ENCODE measurements at regions not wholly inside any gene's neighbourhood (a gene's known extent, or its start where the extent isn't known, plus 50 kb on each side); places are given as distances from the start of the nearest gene placed in this dataset.

DNA sequence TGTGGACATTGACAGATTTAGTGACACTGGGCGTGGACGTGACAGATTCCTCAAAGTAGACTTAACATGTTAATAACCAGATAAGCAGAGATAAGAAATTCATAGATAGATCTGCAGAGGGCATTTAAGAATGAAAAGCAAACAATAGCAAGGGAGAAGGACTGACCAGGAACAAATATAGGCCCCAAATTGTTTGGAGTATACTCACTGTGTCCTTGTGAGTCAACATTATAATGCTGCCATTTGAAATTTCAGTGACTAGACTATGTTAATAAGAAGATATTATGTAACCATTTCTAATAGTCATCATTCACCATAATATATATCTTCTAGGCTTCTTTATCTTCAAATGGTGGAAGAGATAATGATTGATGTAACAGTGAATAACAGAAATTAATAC lies 78.1 kb upstream of the SLC38A11 start:
- Histone ChIP-seq H3K4me3 (no peak overlapping the region), H3K4me1 (replicated peaks) (no peaks in the 10 kb centered on the region), H3K27ac (no peak overlapping the region), H3K27me3 (replicated peaks; ENCODE audit: insufficient read depth) (no peaks in the 10 kb centered on the region), H3K9me3 (no peaks in the 10 kb centered on the region), H3K36me3 (no peaks in the 10 kb centered on the region)
- TF ChIP-seq, protein P1, sequence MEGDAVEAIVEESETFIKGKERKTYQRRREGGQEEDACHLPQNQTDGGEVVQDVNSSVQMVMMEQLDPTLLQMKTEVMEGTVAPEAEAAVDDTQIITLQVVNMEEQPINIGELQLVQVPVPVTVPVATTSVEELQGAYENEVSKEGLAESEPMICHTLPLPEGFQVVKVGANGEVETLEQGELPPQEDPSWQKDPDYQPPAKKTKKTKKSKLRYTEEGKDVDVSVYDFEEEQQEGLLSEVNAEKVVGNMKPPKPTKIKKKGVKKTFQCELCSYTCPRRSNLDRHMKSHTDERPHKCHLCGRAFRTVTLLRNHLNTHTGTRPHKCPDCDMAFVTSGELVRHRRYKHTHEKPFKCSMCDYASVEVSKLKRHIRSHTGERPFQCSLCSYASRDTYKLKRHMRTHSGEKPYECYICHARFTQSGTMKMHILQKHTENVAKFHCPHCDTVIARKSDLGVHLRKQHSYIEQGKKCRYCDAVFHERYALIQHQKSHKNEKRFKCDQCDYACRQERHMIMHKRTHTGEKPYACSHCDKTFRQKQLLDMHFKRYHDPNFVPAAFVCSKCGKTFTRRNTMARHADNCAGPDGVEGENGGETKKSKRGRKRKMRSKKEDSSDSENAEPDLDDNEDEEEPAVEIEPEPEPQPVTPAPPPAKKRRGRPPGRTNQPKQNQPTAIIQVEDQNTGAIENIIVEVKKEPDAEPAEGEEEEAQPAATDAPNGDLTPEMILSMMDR (IDR thresholded peaks at IDR 0.05), result no peak
- no peak for TF ChIP-seq POLR2A (IDR thresholded peaks at IDR 0.05)
- no peak for TF ChIP-seq POLR2AphosphoS5 (IDR thresholded peaks at IDR 0.05)
- WGBS, result 79% methylated on average over 2 of the region's 2 CpGs
- no peak for DNase-seq (ENCODE audit: low spot score)
- intact Hi-C loops (cut with DNase I), result no loop called here

DNA sequence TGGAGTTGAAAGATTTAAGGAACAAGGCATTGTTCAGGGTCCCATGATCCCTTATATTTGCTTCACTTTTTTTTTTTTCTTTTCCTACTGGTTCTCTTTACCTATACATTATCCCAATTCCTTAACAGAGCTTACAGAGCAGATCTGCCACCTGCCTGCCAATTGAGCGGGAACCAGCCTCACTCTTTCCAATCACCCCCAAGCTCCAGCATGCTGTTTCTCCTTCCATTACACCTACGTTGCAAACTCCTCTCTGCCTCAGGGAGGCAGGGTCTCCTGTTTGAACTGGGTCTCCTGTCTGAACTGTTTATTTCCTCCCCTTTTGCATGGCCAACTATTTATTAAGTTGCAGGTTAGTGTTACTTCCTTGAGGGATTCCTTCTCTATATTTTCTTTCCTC lies 77.2 kb upstream of the SLC38A11 start:
- 70% methylated on average over 2 of the region's 2 CpGs for WGBS

DNA sequence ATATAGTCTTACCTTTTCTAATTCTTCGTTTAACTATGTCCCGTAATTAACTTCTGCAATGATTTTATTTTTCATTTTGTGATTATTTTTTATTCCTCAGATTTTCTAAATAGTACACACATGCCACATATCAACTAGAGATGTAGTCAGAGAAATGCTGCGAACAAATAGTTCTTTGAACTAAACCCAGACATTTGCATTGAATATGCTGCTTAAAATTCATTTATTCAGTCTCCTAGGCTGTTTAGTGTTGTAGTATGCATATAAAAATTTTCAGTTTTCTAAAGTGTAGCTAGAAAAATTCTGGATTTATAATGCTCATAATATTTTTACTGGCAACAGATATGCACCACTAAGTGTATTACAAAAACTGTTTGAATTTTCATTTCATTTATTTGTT lies 68.9 kb upstream of the SLC38A11 start:
- TF ChIP-seq POLR2A (IDR thresholded peaks at IDR 0.05) (no peak), POLR2AphosphoS5 (IDR thresholded peaks at IDR 0.05) (no peak)
- TF ChIP-seq, protein P1 (IDR thresholded peaks at IDR 0.05), result no peak
- no peaks in the 10 kb centered on the region for H3K27me3 ChIP-seq (replicated peaks; ENCODE audit: insufficient read depth)
- H3K27ac ChIP-seq, result no peak overlapping the region
- H3K4me3 ChIP-seq, result no peak overlapping the region
- WGBS, result 92% methylated on average over 3 of the region's 3 CpGs
- DNase-seq (ENCODE audit: low spot score), result no peak
- intact Hi-C loops (cut with DNase I), result no loop called here
- no peaks in the 10 kb centered on the region for H3K9me3 ChIP-seq
- no peaks in the 10 kb centered on the region for H3K4me1 ChIP-seq (replicated peaks)
- no peaks in the 10 kb centered on the region for H3K36me3 ChIP-seq

More for the DNA sequence above, 77.2 kb upstream of the SLC38A11 start:
- no peaks in the 10 kb centered on the region for H3K9me3 ChIP-seq
- H3K36me3 ChIP-seq, result no peaks in the 10 kb centered on the region
- no peaks in the 10 kb centered on the region for H3K4me1 ChIP-seq (replicated peaks)
- no peak for DNase-seq (ENCODE audit: low spot score)
- TF ChIP-seq POLR2A (IDR thresholded peaks at IDR 0.05) (no peak), POLR2AphosphoS5 (IDR thresholded peaks at IDR 0.05) (no peak)
- TF ChIP-seq, protein P1 (IDR thresholded peaks at IDR 0.05), result no peak
- intact Hi-C loops (cut with DNase I), result no loop called here
- H3K4me3 ChIP-seq, result no peak overlapping the region
- no peak overlapping the region for H3K27ac ChIP-seq
- no peaks in the 10 kb centered on the region for H3K27me3 ChIP-seq (replicated peaks; ENCODE audit: insufficient read depth)

DNA sequence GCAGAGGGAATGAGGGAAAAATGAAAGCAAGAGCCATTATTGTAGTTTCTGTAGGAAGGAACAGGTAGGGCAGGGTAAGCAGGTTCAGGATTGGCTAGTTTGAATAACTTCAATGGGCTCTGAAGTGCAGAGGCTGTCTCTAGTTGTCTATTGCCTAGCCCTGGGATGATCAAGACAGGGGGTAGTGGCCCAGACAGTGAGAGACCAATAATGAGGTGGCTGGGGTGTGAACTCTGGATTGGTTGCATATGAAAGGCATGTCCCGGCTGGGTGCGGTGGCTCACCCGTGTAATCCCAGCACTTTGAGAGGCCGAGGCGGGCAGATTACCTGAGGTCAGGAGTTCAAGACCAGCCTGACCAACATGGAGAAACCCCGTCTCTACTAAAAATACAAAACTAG lies 67.5 kb upstream of the SLC38A11 start:
- Histone ChIP-seq H3K4me3 (no peak overlapping the region), H3K27me3 (replicated peaks; ENCODE audit: insufficient read depth) (no peaks in the 10 kb centered on the region), H3K9me3 (no peaks in the 10 kb centered on the region), H3K36me3 (no peaks in the 10 kb centered on the region), H3K4me1 (replicated peaks) (no peaks in the 10 kb centered on the region), H3K27ac (no peak overlapping the region)
- no peak for TF ChIP-seq POLR2AphosphoS5 (IDR thresholded peaks at IDR 0.05)
- no peak for TF ChIP-seq POLR2A (IDR thresholded peaks at IDR 0.05)
- TF ChIP-seq, protein P1 (IDR thresholded peaks at IDR 0.05), result no peak
- intact Hi-C loops (cut with DNase I), result no loop called here
- WGBS, result 88% methylated on average over 6 of the region's 6 CpGs
- no peak for DNase-seq (ENCODE audit: low spot score)

DNA sequence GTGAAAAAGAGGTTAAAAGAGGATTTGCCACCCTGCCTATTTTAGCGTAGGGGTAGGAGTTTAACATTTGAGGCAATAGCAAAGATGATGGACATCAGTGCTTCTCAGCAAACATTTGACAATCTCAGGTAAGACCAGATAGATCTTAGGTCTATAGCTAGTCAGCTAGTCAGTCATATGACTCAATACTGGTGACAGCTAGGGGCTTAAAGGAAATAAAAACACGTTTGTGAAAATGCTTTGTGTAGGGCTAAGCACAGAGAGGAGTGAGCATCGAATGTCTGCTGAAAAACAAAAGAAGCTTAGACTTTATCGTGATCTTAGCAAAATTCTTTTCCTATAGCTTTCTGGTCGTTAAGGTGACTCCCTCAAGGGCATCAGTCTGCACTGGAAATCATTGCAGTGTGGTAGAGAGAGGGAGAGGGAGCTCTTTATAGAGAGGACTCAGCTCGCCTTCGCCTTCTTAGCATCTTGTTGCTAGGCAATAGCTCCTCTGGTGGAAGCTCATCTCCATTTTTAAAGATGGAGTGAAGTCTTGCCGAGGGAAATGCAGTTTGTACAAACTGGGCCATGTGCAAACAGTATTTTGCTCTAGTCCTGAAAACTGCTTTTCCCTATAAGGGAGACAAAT lies 62.8 kb upstream of the SLC38A11 start:
- Histone ChIP-seq H3K4me3 (no peak overlapping the region), H3K4me1 (replicated peaks) (no peaks in the 10 kb centered on the region), H3K9me3 (no peaks in the 10 kb centered on the region), H3K27ac (no peak overlapping the region), H3K27me3 (replicated peaks; ENCODE audit: insufficient read depth) (no peaks in the 10 kb centered on the region), H3K36me3 (no peaks in the 10 kb centered on the region)
- WGBS, result 42% methylated on average over 8 of the region's 8 CpGs
- DNase-seq (ENCODE audit: low spot score), result no peak
- TF ChIP-seq POLR2AphosphoS5 (IDR thresholded peaks at IDR 0.05) (no peak), POLR2A (IDR thresholded peaks at IDR 0.05) (no peak)
- TF ChIP-seq, protein P1 (IDR thresholded peaks at IDR 0.05), result no peak
- intact Hi-C loops (cut with DNase I), result loop anchor here (10.0 kb wide), 1 partner anchor 187 kb away; the partner anchor contains the start of gene SCN3A

Measured in prostate gland (tissue), 2 donors.